Nephron (organoid): ENCODE measurements at regions not wholly inside any gene's neighbourhood (a gene's known extent, or its start where the extent isn't known, plus 50 kb on each side); places are given as distances from the start of the nearest gene placed in this dataset.

Experiments
- H3K27ac Mint-ChIP-seq, 3 experiments: 2 replicates each; pipeline ENCODE4 v1.8.0; 2020; ENCODE audit warnings: mixed read lengths in 3 of 3, mild to moderate bottlenecking in 2 of 3, moderate library complexity in 1 of 3
- H3K27me3 Mint-ChIP-seq: 2 replicates; pipeline ENCODE4 v1.8.0; 2021; ENCODE audit warnings: low read depth, mild to moderate bottlenecking, moderate library complexity, mixed read lengths
- H3K36me3 Mint-ChIP-seq: 2 replicates; pipeline ENCODE4 v1.8.0; 2020; ENCODE audit warnings: low read depth, mixed read lengths
- H3K4me1 Mint-ChIP-seq: 2 replicates; pipeline ENCODE4 v1.8.0; 2020; ENCODE audit warnings: mixed read lengths
- H3K4me3 Mint-ChIP-seq, 3 experiments: 2 replicates each; pipeline ENCODE4 v1.8.0; 2020; ENCODE audit warnings: mild to moderate bottlenecking in 3 of 3, mixed read lengths in 3 of 3, moderate library complexity in 2 of 3
- H3K9me3 Mint-ChIP-seq: 2 replicates; pipeline ENCODE4 v1.8.0; 2020; ENCODE audit warnings: mixed read lengths
- TF ChIP-seq, protein P1 (sequence below), 3 experiments: fragments of 200-600 bp; sonication (generic); IDR thresholded peaks; one replicate each; pipeline ENCODE4 v1.5.0; 2021; ENCODE audit warnings: antibody characterized with exemption in 3 of 3; ENCODE audit not compliant: unreplicated experiment in 3 of 3

DNA sequence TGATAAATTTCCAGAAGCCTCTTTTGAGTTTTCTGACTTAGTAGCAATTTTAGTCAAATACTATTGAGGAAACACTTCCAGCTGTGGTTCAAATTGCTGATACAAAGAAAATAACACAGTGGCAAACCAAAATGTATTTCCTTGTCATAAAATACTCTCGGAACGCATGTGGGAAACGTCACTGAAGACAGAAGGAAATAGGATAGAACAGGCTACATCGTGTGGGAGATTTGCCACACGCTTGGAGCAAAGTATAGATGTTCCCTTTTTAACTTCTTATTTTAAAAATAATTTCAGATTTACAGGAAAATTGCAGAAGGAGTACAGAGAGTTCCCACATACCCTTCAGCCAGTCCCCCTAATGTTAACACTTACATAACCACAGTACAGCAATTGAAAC lies 88.8 kb downstream of the ING1 start:
- no peaks in the 10 kb centered on the region for H3K9me3 Mint-ChIP-seq
- H3K4me3 Mint-ChIP-seq, result no peak overlapping the region
- TF ChIP-seq, protein P1, sequence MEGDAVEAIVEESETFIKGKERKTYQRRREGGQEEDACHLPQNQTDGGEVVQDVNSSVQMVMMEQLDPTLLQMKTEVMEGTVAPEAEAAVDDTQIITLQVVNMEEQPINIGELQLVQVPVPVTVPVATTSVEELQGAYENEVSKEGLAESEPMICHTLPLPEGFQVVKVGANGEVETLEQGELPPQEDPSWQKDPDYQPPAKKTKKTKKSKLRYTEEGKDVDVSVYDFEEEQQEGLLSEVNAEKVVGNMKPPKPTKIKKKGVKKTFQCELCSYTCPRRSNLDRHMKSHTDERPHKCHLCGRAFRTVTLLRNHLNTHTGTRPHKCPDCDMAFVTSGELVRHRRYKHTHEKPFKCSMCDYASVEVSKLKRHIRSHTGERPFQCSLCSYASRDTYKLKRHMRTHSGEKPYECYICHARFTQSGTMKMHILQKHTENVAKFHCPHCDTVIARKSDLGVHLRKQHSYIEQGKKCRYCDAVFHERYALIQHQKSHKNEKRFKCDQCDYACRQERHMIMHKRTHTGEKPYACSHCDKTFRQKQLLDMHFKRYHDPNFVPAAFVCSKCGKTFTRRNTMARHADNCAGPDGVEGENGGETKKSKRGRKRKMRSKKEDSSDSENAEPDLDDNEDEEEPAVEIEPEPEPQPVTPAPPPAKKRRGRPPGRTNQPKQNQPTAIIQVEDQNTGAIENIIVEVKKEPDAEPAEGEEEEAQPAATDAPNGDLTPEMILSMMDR (IDR thresholded peaks at IDR 0.05; ENCODE audit: unreplicated experiment in 3 of 3), result no peak

DNA sequence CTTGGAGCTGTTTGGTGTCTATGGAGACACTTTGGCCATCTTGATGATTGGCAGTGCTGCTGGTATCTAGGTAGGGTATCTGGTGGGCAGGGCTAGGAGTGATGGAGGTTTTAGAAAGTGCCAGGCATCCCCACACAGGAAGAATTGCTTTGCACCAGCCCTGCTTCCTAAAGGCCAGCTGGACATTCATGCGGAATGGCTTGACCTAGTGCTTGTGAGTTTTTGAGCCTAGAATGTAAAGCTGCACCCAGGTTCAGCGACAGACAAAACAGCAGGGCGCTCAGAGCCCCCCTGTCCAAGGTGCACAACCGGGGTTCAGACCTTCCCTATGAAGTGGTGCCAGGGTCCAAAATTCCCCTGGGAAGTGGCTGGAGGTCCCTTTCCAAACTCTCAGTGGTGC lies 93.1 kb downstream of the ING1 start:
- Mint-ChIP-seq H3K27me3 (peaks cover 8% of the 10 kb centered on the region), H3K9me3 (no peaks in the 10 kb centered on the region), H3K27ac (no peak overlapping the region), H3K4me1 (peaks cover 15% of the 10 kb centered on the region), H3K36me3 (no peaks in the 10 kb centered on the region), H3K4me3 (no peak overlapping the region)
- TF ChIP-seq, protein P1 (IDR thresholded peaks at IDR 0.05; ENCODE audit: unreplicated experiment in 3 of 3), result no peak

More for the DNA sequence above, 88.8 kb downstream of the ING1 start:
- no peaks in the 10 kb centered on the region for H3K36me3 Mint-ChIP-seq
- H3K27me3 Mint-ChIP-seq, result peaks cover 5% of the 10 kb centered on the region
- peaks cover 38% of the 10 kb centered on the region for H3K4me1 Mint-ChIP-seq
- H3K27ac Mint-ChIP-seq, result peak overlapping the region; percentile 21 to 92 (median 29)

GRCh38 chr13:110807546-110807945 lies 94.0 kb downstream of the ING1 start:
- Mint-ChIP-seq H3K27me3 (peaks cover 9% of the 10 kb centered on the region), H3K4me3 (no peak overlapping the region), H3K36me3 (no peaks in the 10 kb centered on the region), H3K27ac (no peak overlapping the region), H3K9me3 (no peaks in the 10 kb centered on the region), H3K4me1 (peaks cover 8% of the 10 kb centered on the region)
- TF ChIP-seq, protein P1 (IDR thresholded peaks at IDR 0.05; ENCODE audit: unreplicated experiment in 3 of 3), result no peak

GRCh38 chr13:110808138-110808537 lies 94.6 kb downstream of the ING1 start:
- TF ChIP-seq, protein P1 (IDR thresholded peaks at IDR 0.05; ENCODE audit: unreplicated experiment in 3 of 3), result no peak
- Mint-ChIP-seq H3K4me1 (peaks cover 8% of the 10 kb centered on the region), H3K27ac (no peak overlapping the region), H3K36me3 (no peaks in the 10 kb centered on the region), H3K9me3 (no peaks in the 10 kb centered on the region), H3K27me3 (peaks cover 9% of the 10 kb centered on the region), H3K4me3 (no peak overlapping the region)

GRCh38 chr13:110809871-110810486 lies 96.5 kb downstream of the ING1 start:
- Mint-ChIP-seq H3K4me3 (no peak overlapping the region), H3K27ac (no peak overlapping the region), H3K27me3 (peaks cover 9% of the 10 kb centered on the region), H3K36me3 (no peaks in the 10 kb centered on the region), H3K9me3 (no peaks in the 10 kb centered on the region), H3K4me1 (peaks cover 8% of the 10 kb centered on the region)
- TF ChIP-seq, protein P1 (IDR thresholded peaks at IDR 0.05; ENCODE audit: unreplicated experiment in 3 of 3), result no peak

DNA sequence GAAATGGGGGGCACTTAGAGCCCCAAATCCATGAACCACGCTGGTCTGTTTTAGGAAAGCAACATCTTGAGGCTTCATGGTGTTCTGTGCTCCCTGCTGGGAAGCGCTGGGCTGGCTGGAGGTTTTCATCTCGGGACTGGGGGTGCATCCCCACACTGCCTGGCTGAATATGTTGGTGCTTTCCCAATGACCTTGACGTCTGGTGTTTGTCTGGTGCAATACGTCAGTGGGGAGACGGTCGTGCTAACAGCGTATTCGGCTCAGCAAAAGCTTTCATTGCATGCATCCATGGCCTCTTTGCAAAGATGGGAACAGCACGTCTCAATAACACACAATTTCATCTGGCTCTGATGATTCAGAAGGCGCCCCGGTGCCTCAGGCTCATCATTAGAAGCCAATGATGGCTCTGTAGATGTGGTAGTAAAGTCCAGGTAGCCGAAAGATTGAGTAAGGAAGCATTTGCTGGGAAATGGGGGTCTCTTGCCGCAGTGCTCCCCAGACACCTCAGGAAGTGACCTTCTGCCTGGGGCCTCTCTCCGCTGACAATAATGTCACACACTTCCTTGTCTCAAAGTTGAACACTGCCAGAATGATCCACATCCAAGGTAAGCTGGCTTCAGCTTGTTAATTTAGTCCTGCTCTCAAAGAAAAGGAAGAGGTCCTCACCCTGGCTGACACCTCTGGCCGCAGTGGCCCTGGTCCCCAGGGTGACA lies 97.7 kb downstream of the ING1 start:
- Mint-ChIP-seq H3K27ac (no peak overlapping the region), H3K36me3 (no peaks in the 10 kb centered on the region), H3K27me3 (peaks cover 9% of the 10 kb centered on the region), H3K4me1 (peaks cover 8% of the 10 kb centered on the region), H3K9me3 (no peaks in the 10 kb centered on the region), H3K4me3 (no peak overlapping the region)
- TF ChIP-seq, protein P1 (IDR thresholded peaks at IDR 0.05; ENCODE audit: unreplicated experiment in 3 of 3), result no peak
